ENCODE measurements at regions not wholly inside any gene's neighbourhood (a gene's known extent, or its start where the extent isn't known, plus 50 kb on each side); places are given as distances from the start of the nearest gene placed in this dataset.

- no peak for DNase-seq
Measured at GRCh38 chr2:204187229-204188083, 250.9 kb downstream of the ICOS start.

- DNase-seq, result no peak
Measured at GRCh38 chr2:204191574-204191973, 255.0 kb downstream of the ICOS start.

DNA sequence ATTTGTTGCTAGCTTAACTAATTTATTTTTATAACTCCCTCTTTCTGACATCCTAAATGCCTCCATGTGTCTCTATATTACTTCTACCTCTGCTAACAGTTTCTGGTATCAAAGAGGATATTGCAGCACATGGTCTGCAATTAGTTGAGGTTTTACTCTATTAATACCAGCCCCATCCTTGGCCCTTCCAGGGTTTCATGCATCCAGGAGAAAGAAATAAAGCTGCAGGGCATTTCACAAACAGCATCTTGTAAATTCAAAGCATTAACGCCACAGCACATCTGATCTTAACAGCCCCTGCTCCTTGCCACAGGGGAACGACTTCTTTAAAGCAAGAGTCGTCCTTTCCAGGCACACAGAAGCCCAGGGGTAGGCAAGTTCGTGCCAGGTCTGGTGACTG lies 258.9 kb downstream of the ICOS start:
- no peak for DNase-seq

GRCh38 chr2:204197336-204198005 lies 260.9 kb downstream of the ICOS start:
- no peak for DNase-seq

DNA sequence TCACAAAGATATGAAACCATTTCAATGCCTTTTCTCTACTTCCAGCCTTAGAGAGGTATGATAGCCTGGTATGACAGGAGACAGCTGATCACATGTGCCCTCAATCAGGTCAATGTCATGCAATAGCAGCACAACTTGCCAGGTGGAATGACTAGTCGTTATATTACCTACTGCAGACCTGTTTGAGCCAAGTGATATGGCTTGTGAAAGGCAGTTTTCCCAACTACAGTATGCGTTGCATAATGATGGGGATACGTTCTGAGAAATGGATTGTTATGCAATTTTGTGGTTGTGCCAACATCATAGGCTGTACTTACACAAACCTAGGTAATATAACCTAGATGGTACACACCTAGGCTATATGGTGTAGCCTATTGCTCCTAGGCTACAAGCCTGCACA lies 262.8 kb downstream of the ICOS start:
- no peak for DNase-seq

GRCh38 chr2:204201507-204201906 lies 264.9 kb downstream of the ICOS start:
- DNase-seq, result no peak

GRCh38 chr2:204202253-204202652 lies 265.7 kb downstream of the ICOS start:
- no peak for DNase-seq

- no peak for DNase-seq
Measured at GRCh38 chr2:204203704-204204103, 267.1 kb downstream of the ICOS start.

DNA sequence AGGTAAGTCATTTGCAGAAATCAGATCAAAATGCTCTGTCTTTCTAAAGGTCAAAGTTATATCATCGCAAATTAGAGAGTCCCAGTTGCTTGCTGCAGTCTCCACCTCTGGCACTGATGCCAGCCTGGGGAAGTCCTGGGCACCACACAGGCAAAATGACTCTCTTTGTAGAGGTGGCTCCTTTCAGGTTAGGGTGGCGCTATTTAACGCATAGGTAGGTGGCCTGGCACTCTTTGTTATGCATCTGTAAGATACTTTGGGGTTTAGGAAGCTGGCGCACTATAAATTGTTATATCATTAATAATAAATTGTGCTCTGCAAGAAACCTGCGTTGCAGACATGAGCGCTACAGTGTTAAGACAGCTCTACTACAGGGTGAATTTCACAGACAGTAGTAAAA lies 268.5 kb downstream of the ICOS start:
- DNase-seq, result no peak

DNA sequence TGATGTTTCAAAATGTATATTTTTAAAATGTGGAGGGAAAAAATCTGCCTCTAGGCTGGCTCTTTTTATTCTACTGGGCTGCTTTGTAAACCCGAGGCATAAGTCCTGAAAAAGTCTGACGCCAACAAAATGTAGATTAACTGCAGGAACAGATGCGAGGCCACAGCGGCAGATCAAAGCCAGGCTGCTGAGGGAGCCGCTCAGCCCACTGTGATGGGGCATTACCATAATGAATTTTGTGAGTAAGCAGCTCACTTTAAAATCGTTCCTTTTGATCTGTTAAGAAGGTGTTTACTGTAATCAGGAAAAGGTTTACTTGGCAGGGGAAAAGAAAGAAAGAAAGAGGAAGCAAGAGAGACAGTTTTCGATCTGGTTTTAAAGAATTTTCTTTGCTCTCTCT lies 269.0 kb downstream of the ICOS start:
- DNase-seq, result no peak

GRCh38 chr2:204207866-204208265 lies 271.3 kb downstream of the ICOS start:
- no peak for DNase-seq

- no peak for DNase-seq
Measured at GRCh38 chr2:204213588-204213987, 277.0 kb downstream of the ICOS start.

- DNase-seq, result no peak
Measured at GRCh38 chr2:204218040-204218439, 281.5 kb downstream of the ICOS start.

DNA sequence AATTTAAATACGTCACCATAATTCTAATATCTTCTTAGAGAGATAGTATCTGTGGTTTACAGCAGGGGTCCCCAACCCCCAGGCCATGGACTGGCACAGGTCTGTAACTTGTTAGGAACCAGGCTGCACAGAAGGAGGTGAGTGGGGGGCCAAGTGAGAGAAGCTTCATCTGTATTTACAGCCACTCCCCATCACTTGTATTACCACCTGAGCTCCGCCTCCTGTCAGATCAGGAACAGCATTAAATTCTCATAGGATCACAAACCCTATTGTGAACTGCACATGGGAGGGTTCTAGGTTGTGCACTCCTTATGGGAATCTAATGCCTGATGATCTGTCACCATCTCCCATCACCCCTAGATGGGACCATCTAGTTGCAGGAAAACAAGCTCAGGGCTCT lies 282.6 kb downstream of the ICOS start:
- DNase-seq, result no peak

- DNase-seq, result no peak
Measured at GRCh38 chr2:204220896-204221295, 284.3 kb downstream of the ICOS start.

DNA sequence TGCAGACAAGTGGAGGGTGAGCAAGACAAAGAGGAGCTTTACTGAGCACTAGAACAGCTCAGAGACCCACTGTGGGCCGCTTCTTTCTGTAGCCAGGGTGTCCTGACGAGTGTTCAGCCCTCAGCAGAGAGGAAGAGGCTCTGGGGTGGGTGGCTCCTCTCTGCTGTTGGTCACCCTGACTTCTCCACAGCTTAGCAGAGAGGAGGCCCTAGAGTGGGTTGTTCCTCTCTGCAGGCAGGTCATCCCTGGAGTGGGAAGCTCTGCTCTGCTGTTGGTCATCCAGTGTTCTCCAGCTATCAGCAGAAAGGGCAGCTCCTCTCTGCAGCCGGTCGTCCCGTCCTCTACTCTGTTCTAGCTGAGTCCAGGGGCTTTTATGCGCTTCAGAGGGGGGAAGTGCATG lies 286.5 kb downstream of the ICOS start:
- no peak for DNase-seq

GRCh38 chr2:204223544-204223943 lies 287.0 kb downstream of the ICOS start:
- DNase-seq, result no peak

- no peak for DNase-seq
Measured at GRCh38 chr2:204225671-204226073, 289.1 kb downstream of the ICOS start.

GRCh38 chr2:204226305-204226880 lies 289.8 kb downstream of the ICOS start:
- DNase-seq, result no peak

DNA sequence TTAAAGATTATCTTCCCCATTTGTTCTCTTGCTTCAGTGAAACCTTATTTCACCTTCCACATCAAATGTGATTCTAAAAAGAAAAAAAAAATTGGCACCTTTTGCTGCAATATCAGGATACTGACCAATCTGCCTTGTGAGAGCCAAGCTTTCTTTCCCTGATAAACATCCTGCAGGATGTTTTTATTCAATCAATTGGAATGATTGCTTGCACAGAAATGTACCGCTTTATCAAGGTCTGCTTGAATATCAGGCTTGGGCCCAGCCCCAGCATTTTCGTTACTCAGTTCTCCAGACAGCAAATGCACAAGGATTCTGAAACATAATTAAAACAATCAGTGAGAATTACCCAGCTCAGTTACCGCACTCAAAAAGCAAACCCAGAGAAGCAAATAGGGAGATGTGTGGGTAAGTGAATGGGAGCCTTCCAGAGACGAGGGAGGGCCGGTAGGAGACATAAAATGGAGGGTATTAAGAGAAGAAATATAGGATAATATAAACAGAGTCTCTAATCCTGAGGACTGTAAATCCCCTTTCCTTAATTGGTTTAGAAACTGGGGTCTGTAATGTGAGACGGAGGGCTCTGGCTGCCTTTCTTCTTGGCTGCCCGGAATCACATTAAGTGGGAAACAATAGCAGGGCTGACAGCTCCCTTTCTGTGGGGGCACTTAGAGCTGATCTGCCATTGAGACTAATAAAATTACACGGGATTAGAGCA lies 291.8 kb downstream of the ICOS start:
- no peak for DNase-seq

GRCh38 chr2:204234248-204234647 lies 297.7 kb downstream of the ICOS start:
- no peak for DNase-seq

- DNase-seq, result peak; percentile 29
Measured at GRCh38 chr2:204234879-204235278, 298.3 kb downstream of the ICOS start.

GRCh38 chr2:204237416-204237815 lies 300.9 kb downstream of the ICOS start:
- DNase-seq, result no peak

Data from fibroblast of upper back skin (primary cell).